K562 (cell line): ENCODE measurements at regions not wholly inside any gene's neighbourhood (a gene's known extent, or its start where the extent isn't known, plus 50 kb on each side); places are given as distances from the start of the nearest gene placed in this dataset.

Source experiments
- CBFB ChIP-seq: sonication (generic); formaldehyde crosslinking; IDR thresholded peaks from 2 replicates; pipeline ENCODE4 v1.4.0; 2020; ENCODE audit warnings: mild to moderate bottlenecking, missing genetic modification reagents
- CHD4 ChIP-seq: fragments of 200-600 bp; sonication (generic); IDR thresholded peaks from 3 replicates; pipeline ENCODE4 v1.6.1; 2012; ENCODE audit warnings: low read depth, mild to moderate bottlenecking, mixed read lengths, low read length, inconsistent platforms; ENCODE audit not compliant: insufficient read depth, insufficient replicate concordance, poor library complexity, severe bottlenecking
- DEAF1 ChIP-seq: fragments of 450-650 bp; formaldehyde crosslinking; IDR thresholded peaks from 2 replicates; pipeline ENCODE4 v1.4.0; 2020; ENCODE audit warnings: mild to moderate bottlenecking, moderate library complexity
- EP300 ChIP-seq: IDR thresholded peaks from 2 replicates; pipeline ENCODE4 v1.6.1; 2012; ENCODE audit warnings: low read length, improper control_type of control experiment
- ETV5 ChIP-seq: sonication (generic); formaldehyde crosslinking; IDR thresholded peaks from 2 replicates; pipeline ENCODE4 v1.4.0; 2020; ENCODE audit warnings: low read depth, mild to moderate bottlenecking, missing genetic modification reagents
- NFIX ChIP-seq: fragments of 250-450 bp; sonication (Bioruptor Pico); IDR thresholded peaks from 2 replicates; pipeline ENCODE4 v1.4.0; 2020; ENCODE audit warnings: low read depth, mild to moderate bottlenecking, moderate library complexity
- NFXL1 ChIP-seq: fragments of 450-650 bp; formaldehyde crosslinking; IDR thresholded peaks from 2 replicates; pipeline ENCODE4 v1.4.0; 2021; ENCODE audit warnings: mild to moderate bottlenecking
- RNF2 ChIP-seq: sonication (generic); IDR thresholded peaks from 2 replicates; pipeline ENCODE4 v1.6.1; 2016
- ZBTB34 ChIP-seq: fragments of 250-450 bp; sonication (Bioruptor Pico); IDR thresholded peaks from 2 replicates; pipeline ENCODE4 v1.8.0; 2021; ENCODE audit warnings: mild to moderate bottlenecking, moderate library complexity
- ZFX ChIP-seq: sonication (generic); formaldehyde crosslinking; IDR thresholded peaks from 2 replicates; pipeline ENCODE4 v1.8.0; 2022; ENCODE audit warnings: mild to moderate bottlenecking, missing genetic modification reagents, moderate library complexity
- ZNF354B ChIP-seq: fragments of 250-450 bp; sonication (Bioruptor Pico); IDR thresholded peaks from 2 replicates; pipeline ENCODE4 v1.4.0; 2020
- ZNF584 ChIP-seq: fragments of 200-800 bp; sonication (Bioruptor generic); IDR thresholded peaks from 2 replicates; pipeline ENCODE4 v1.6.1; 2016; ENCODE audit warnings: low read depth, mild to moderate bottlenecking, missing genetic modification characterization, missing compliant biosample characterization
- ZNF639 ChIP-seq, 2 experiments: fragments of 200-800 bp in 1 of 2; sonication (Bioruptor generic) in 1 of 2; sonication (generic) in 1 of 2; formaldehyde crosslinking in 1 of 2; IDR thresholded peaks in 1 of 2; conservative IDR thresholded peaks in 1 of 2; 2 replicates each; pipeline versions ENCODE4 v1.5.0 to v1.6.1; 2016 to 2020; ENCODE audit warnings: missing compliant biosample characterization in 1 of 2, missing genetic modification characterization in 1 of 2, missing genetic modification reagents in 1 of 2
- ZNF696 ChIP-seq: fragments of 250-450 bp; sonication (Bioruptor Pico); conservative IDR thresholded peaks from 2 replicates; pipeline ENCODE4 v1.4.0; 2020; ENCODE audit warnings: mild to moderate bottlenecking, moderate library complexity

- no peak for TF ChIP-seq RNF2
- TF ChIP-seq ZNF696 = no peak
- TF ChIP-seq ZNF639 (CRISPR knock-in tag; conservative IDR thresholded peaks at IDR 0.05 in 1 of 2, IDR thresholded peaks at IDR 0.05 in 1 of 2) = no peak
- TF ChIP-seq ZFX = no peak
- no peak for TF ChIP-seq EP300
- no peak for TF ChIP-seq NFIX (CRISPR knock-in tag)
- TF ChIP-seq ZNF354B = no peak
- TF ChIP-seq CHD4 = no peak
- no peak for TF ChIP-seq ZBTB34 (CRISPR knock-in tag)
- no peak for TF ChIP-seq CBFB (CRISPR knock-in tag)
- no peak for TF ChIP-seq NFXL1 (CRISPR knock-in tag)
- no peak for TF ChIP-seq ZNF584 (CRISPR knock-in tag)
- no peak for TF ChIP-seq DEAF1 (CRISPR knock-in tag)
- TF ChIP-seq ETV5 (CRISPR knock-in tag) = no peak
These were observed 98.9 kb upstream of the DPYD start for GRCh38 chr1:98019747-98020146.
